ENCODE measurements at regions not wholly inside any gene's neighbourhood (a gene's known extent, or its start where the extent isn't known, plus 50 kb on each side); places are given as distances from the start of the nearest gene placed in this dataset.

- no peak for TF ChIP-seq CBX8 (IDR thresholded peaks at IDR 0.05)
- TF ChIP-seq CTCF (IDR thresholded peaks at IDR 0.05) = no peak
- no peak for TF ChIP-seq HMGXB4 (CRISPR knock-in tag; IDR thresholded peaks at IDR 0.05; ENCODE audit: borderline replicate concordance)
Measured at GRCh38 chr16:75997606-75998005, 271.3 kb upstream of the CPHXL start.
